Right atrium auricular region (tissue), 2 donors: ENCODE measurements at regions not wholly inside any gene's neighbourhood (a gene's known extent, or its start where the extent isn't known, plus 50 kb on each side); places are given as distances from the start of the nearest gene placed in this dataset.
A peak's percentile ranks its signal among the peaks of the same experiment; 100 is the strongest.

Experiments
- DNase-seq: peaks from one replicate; pipeline ENCODE4 v3.0.0-alpha.2; 2019; ENCODE audit warnings: low spot score
- H3K27ac ChIP-seq, 2 donors: fragments of 200-600 bp; sonication (generic); 1 replicate in 1 of 2; 2 replicates in 1 of 2; pipeline ENCODE4 v1.5.1; 2016 to 2019
- H3K27me3 ChIP-seq, 2 donors: fragments of 200-600 bp; sonication (generic); one replicate each; pipeline versions ENCODE4 v1.5.1 to v1.6.0; 2017 to 2019
- H3K36me3 ChIP-seq: fragments of 200-600 bp; sonication (generic); one replicate; pipeline ENCODE4 v1.5.1; 2016
- H3K4me1 ChIP-seq, 2 donors: fragments of 200-600 bp; sonication (generic); one replicate each; pipeline versions ENCODE4 v1.5.1 to v1.6.0; 2017 to 2019
- H3K4me3 ChIP-seq, 2 donors: fragments of 200-600 bp; sonication (generic); 1 replicate in 1 of 2; 2 replicates in 1 of 2; pipeline ENCODE4 v1.5.1; 2017 to 2019; ENCODE audit warnings: mild to moderate bottlenecking in 1 of 2, moderate library complexity in 1 of 2
- H3K9me3 ChIP-seq, 2 donors: fragments of 200-600 bp; sonication (generic); one replicate each; pipeline ENCODE4 v1.5.1; 2019
- TF ChIP-seq, protein P1 (sequence below), 2 donors: fragments of 200-600 bp; sonication (generic); IDR thresholded peaks; one replicate each; pipeline ENCODE4 v1.5.1; 2019; ENCODE audit warnings: antibody characterized with exemption in 2 of 2

DNA sequence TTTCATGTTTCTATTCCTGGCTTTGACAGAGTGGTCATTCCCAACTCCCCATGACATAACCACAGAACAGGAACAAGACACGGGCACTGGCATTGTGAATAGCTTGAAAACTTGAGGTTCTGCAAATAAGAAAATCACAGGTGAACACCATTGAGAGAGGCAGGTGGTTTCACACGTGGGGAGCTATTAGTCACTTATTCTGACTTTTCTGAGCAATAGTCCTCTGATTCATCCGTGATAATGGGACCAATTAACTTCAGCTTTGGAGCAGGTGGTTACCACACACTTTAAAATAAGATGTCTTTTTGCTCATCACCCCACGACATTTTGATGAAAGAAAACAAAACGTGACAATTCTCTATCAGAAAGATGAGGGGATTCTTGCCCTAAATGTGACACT is 224.7 kb downstream of the KLF13 start:
- H3K9me3 ChIP-seq, result no peaks in the 10 kb centered on the region
- H3K36me3 ChIP-seq, result no peaks in the 10 kb centered on the region
- peaks cover 0 to 9% of the 10 kb centered on the region in 2 donors for H3K4me1 ChIP-seq
- no peak overlapping the region for H3K27ac ChIP-seq
- no peak for DNase-seq
- no peak overlapping the region for H3K4me3 ChIP-seq
- TF ChIP-seq, protein P1, sequence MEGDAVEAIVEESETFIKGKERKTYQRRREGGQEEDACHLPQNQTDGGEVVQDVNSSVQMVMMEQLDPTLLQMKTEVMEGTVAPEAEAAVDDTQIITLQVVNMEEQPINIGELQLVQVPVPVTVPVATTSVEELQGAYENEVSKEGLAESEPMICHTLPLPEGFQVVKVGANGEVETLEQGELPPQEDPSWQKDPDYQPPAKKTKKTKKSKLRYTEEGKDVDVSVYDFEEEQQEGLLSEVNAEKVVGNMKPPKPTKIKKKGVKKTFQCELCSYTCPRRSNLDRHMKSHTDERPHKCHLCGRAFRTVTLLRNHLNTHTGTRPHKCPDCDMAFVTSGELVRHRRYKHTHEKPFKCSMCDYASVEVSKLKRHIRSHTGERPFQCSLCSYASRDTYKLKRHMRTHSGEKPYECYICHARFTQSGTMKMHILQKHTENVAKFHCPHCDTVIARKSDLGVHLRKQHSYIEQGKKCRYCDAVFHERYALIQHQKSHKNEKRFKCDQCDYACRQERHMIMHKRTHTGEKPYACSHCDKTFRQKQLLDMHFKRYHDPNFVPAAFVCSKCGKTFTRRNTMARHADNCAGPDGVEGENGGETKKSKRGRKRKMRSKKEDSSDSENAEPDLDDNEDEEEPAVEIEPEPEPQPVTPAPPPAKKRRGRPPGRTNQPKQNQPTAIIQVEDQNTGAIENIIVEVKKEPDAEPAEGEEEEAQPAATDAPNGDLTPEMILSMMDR (IDR thresholded peaks at IDR 0.05), result no peak
- H3K27me3 ChIP-seq, result no peaks in the 10 kb centered on the region

- Histone ChIP-seq H3K4me3 (no peak overlapping the region), H3K27me3 (no peaks in the 10 kb centered on the region), H3K4me1 (peaks cover 0 to 9% of the 10 kb centered on the region in 2 donors), H3K36me3 (no peaks in the 10 kb centered on the region), H3K9me3 (no peaks in the 10 kb centered on the region), H3K27ac (no peak overlapping the region)
- TF ChIP-seq, protein P1 (IDR thresholded peaks at IDR 0.05), result no peak
- no peak for DNase-seq
Measured at GRCh38 chr15:31552482-31553099, 226.0 kb downstream of the KLF13 start.

DNA sequence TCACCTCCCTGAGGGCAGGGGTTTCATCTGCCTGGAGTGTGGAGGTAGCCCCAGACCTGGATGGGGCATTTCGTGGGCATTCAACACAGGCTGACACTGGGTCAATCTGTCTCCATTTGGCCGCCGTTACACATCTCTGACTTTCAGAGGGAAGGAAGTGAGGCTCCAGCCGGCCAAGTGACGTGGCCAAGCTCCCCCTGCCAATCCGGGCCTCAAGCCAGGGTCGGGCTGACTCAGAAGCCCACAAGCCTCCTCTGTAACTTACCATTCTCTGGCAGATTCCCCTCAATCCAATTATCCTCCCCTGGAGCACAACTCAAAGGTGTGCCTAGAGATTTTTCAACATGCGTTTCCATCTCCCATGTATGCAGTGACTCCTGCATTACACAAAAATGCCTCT is 227.6 kb downstream of the KLF13 start:
- Histone ChIP-seq H3K4me1 (peaks cover 0 to 9% of the 10 kb centered on the region in 2 donors), H3K4me3 (no peak overlapping the region), H3K36me3 (no peaks in the 10 kb centered on the region), H3K27ac (peak overlapping the region; percentile 46 to 59), H3K27me3 (no peaks in the 10 kb centered on the region), H3K9me3 (no peaks in the 10 kb centered on the region)
- peak; percentile 82 for DNase-seq
- TF ChIP-seq, protein P1 (IDR thresholded peaks at IDR 0.05), result no peak

DNA sequence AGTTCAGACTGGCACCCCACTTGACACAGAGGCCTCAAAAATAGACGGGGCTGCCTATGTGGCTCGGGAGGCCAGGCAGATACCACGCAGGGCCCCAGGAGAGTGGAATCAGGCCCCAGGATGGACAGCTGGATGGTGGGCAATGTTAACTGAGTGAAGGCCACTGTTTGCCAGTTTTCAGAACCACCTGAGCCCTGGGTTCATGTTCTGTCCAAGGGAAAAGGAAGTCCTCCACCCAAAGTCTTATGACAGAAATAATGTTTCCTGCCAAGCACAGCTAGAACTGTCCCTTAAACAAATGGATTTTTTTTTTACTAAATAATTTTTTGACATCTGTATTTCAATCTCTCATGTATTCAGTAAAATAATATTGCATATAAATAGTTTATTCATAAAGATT is 228.4 kb downstream of the KLF13 start:
- TF ChIP-seq, protein P1 (IDR thresholded peaks at IDR 0.05), result no peak
- Histone ChIP-seq H3K4me3 (no peak overlapping the region), H3K4me1 (peaks cover 0 to 9% of the 10 kb centered on the region in 2 donors), H3K36me3 (no peaks in the 10 kb centered on the region), H3K27me3 (no peaks in the 10 kb centered on the region), H3K27ac (peak overlapping the region; percentile 46 to 59), H3K9me3 (no peaks in the 10 kb centered on the region)
- DNase-seq, result no peak

GRCh38 chr15:31556494-31557150 is 230.0 kb downstream of the KLF13 start:
- peaks cover 0 to 9% of the 10 kb centered on the region in 2 donors for H3K4me1 ChIP-seq
- no peaks in the 10 kb centered on the region for H3K27me3 ChIP-seq
- H3K9me3 ChIP-seq, result no peaks in the 10 kb centered on the region
- no peak for DNase-seq
- H3K27ac ChIP-seq, result no peak overlapping the region
- H3K36me3 ChIP-seq, result no peaks in the 10 kb centered on the region
- TF ChIP-seq, protein P1 (IDR thresholded peaks at IDR 0.05), result no peak
- no peak overlapping the region for H3K4me3 ChIP-seq
